ENCODE measurements at regions not wholly inside any gene's neighbourhood (a gene's known extent, or its start where the extent isn't known, plus 50 kb on each side); places are given as distances from the start of the nearest gene placed in this dataset.

GRCh38 chr3:18234717-18235335 lies 190.3 kb downstream of the SATB1 start:
- DNase-seq (ENCODE audit: low read depth in 1 of 2, low spot score in 1 of 2): no peak
- no peak overlapping the region for H3K27ac ChIP-seq (replicated peaks)
- TF ChIP-seq CTCF (IDR thresholded peaks at IDR 0.05; ENCODE audit: insufficient read depth, low read length) (no peak), POLR2AphosphoS5 (IDR thresholded peaks at IDR 0.05; ENCODE audit: low read depth) (no peak)
- H3K4me3 ChIP-seq (replicated peaks; ENCODE audit: insufficient read depth, low read length): no peak overlapping the region
- H3K27me3 ChIP-seq (ENCODE audit: insufficient read depth, poor library complexity, severe bottlenecking): no peaks in the 10 kb centered on the region

GRCh38 chr3:18233987-18234716 lies 191.0 kb downstream of the SATB1 start:
- Histone ChIP-seq H3K27ac (replicated peaks) (no peak overlapping the region), H3K27me3 (ENCODE audit: insufficient read depth, poor library complexity, severe bottlenecking) (no peaks in the 10 kb centered on the region), H3K4me3 (replicated peaks; ENCODE audit: insufficient read depth, low read length) (no peak overlapping the region)
- no peak for DNase-seq (ENCODE audit: low read depth in 1 of 2, low spot score in 1 of 2)
- no peak for TF ChIP-seq CTCF (IDR thresholded peaks at IDR 0.05; ENCODE audit: insufficient read depth, low read length)
- TF ChIP-seq GABPA (IDR thresholded peaks at IDR 0.05; ENCODE audit: low read depth): no peak
- TF ChIP-seq POLR2AphosphoS5 (IDR thresholded peaks at IDR 0.05; ENCODE audit: low read depth): no peak
- TF ChIP-seq SPI1 (IDR thresholded peaks at IDR 0.05; ENCODE audit: borderline replicate concordance, low read depth): no peak
- TF ChIP-seq REST (IDR thresholded peaks at IDR 0.05; ENCODE audit: insufficient replicate concordance, low read depth): no peak

GRCh38 chr3:18232317-18232716 lies 192.8 kb downstream of the SATB1 start:
- no peak overlapping the region for H3K27ac ChIP-seq (replicated peaks)
- DNase-seq (ENCODE audit: low read depth in 1 of 2, low spot score in 1 of 2): no peak
- TF ChIP-seq CTCF (IDR thresholded peaks at IDR 0.05; ENCODE audit: insufficient read depth, low read length): no peak
- TF ChIP-seq SPI1 (IDR thresholded peaks at IDR 0.05; ENCODE audit: borderline replicate concordance, low read depth): no peak
- TF ChIP-seq GABPA (IDR thresholded peaks at IDR 0.05; ENCODE audit: low read depth): no peak
- no peak for TF ChIP-seq POLR2AphosphoS5 (IDR thresholded peaks at IDR 0.05; ENCODE audit: low read depth)
- no peak for TF ChIP-seq REST (IDR thresholded peaks at IDR 0.05; ENCODE audit: insufficient replicate concordance, low read depth)
- no peak overlapping the region for H3K4me3 ChIP-seq (replicated peaks; ENCODE audit: insufficient read depth, low read length)
- no peaks in the 10 kb centered on the region for H3K27me3 ChIP-seq (ENCODE audit: insufficient read depth, poor library complexity, severe bottlenecking)

Measured in HL-60 (cell line).